Peyer's patch (tissue), 4 donors: ENCODE measurements at regions not wholly inside any gene's neighbourhood (a gene's known extent, or its start where the extent isn't known, plus 50 kb on each side); places are given as distances from the start of the nearest gene placed in this dataset.

Experiments
- POLR2A ChIP-seq, 2 donors: fragments of 450-650 bp; IDR thresholded peaks; one replicate each; pipeline ENCODE4 v1.5.1; 2017; ENCODE audit warnings: antibody characterized with exemption in 2 of 2, mild to moderate bottlenecking in 2 of 2, moderate library complexity in 2 of 2
- TF ChIP-seq, protein P1 (sequence below), 6 experiments: fragments of 450-650 bp in 4 of 6; fragments of 200-600 bp in 2 of 6; sonication (generic) in 1 of 6; IDR thresholded peaks; one replicate each; pipeline ENCODE4 v1.5.1; 2017 to 2019; ENCODE audit warnings: antibody characterized with exemption in 6 of 6, mild to moderate bottlenecking in 3 of 6, moderate library complexity in 1 of 6

DNA sequence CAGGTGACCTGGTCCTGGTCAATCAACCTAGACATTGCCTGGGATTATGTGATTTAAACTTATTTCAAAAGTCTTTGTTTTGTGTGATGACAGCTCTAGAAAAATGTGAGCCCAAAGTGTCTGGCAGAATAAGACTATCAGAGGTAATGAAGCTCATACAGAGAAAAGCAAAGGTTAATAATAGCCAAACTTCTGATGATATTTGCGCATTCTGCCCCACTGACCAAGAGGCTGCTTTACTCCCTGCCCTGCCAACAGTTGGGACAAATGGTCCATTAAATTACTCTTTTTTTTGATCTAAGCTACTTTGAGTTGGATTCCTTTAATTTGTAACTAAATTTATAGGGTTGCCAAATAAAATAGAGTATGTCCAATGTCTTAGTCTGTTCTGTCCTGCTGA lies 911.2 kb downstream of the MCTP2 start:
- TF ChIP-seq, protein P1, sequence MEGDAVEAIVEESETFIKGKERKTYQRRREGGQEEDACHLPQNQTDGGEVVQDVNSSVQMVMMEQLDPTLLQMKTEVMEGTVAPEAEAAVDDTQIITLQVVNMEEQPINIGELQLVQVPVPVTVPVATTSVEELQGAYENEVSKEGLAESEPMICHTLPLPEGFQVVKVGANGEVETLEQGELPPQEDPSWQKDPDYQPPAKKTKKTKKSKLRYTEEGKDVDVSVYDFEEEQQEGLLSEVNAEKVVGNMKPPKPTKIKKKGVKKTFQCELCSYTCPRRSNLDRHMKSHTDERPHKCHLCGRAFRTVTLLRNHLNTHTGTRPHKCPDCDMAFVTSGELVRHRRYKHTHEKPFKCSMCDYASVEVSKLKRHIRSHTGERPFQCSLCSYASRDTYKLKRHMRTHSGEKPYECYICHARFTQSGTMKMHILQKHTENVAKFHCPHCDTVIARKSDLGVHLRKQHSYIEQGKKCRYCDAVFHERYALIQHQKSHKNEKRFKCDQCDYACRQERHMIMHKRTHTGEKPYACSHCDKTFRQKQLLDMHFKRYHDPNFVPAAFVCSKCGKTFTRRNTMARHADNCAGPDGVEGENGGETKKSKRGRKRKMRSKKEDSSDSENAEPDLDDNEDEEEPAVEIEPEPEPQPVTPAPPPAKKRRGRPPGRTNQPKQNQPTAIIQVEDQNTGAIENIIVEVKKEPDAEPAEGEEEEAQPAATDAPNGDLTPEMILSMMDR (IDR thresholded peaks at IDR 0.05): no peak
- no peak for TF ChIP-seq POLR2A (IDR thresholded peaks at IDR 0.05)
